GM10266 (cell line): ENCODE measurements at regions not wholly inside any gene's neighbourhood (a gene's known extent, or its start where the extent isn't known, plus 50 kb on each side); places are given as distances from the start of the nearest gene placed in this dataset.

Experiments
- DNase-seq: peaks from one replicate; pipeline ENCODE4 v3.0.0; 2012; ENCODE audit errors: extremely low spot score
- TF ChIP-seq, protein P1 (sequence below): IDR thresholded peaks from 2 replicates; pipeline ENCODE4 v1.5.1; 2012; ENCODE audit warnings: mild to moderate bottlenecking, low read depth; ENCODE audit not compliant: control insufficient read depth, insufficient read depth; ENCODE audit errors: missing control alignments

- no peak for DNase-seq
- TF ChIP-seq, protein P1, sequence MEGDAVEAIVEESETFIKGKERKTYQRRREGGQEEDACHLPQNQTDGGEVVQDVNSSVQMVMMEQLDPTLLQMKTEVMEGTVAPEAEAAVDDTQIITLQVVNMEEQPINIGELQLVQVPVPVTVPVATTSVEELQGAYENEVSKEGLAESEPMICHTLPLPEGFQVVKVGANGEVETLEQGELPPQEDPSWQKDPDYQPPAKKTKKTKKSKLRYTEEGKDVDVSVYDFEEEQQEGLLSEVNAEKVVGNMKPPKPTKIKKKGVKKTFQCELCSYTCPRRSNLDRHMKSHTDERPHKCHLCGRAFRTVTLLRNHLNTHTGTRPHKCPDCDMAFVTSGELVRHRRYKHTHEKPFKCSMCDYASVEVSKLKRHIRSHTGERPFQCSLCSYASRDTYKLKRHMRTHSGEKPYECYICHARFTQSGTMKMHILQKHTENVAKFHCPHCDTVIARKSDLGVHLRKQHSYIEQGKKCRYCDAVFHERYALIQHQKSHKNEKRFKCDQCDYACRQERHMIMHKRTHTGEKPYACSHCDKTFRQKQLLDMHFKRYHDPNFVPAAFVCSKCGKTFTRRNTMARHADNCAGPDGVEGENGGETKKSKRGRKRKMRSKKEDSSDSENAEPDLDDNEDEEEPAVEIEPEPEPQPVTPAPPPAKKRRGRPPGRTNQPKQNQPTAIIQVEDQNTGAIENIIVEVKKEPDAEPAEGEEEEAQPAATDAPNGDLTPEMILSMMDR, result no peak
Observed at GRCh38 chr12:66877925-66878324, 199.0 kb upstream of the GRIP1 start.

DNA sequence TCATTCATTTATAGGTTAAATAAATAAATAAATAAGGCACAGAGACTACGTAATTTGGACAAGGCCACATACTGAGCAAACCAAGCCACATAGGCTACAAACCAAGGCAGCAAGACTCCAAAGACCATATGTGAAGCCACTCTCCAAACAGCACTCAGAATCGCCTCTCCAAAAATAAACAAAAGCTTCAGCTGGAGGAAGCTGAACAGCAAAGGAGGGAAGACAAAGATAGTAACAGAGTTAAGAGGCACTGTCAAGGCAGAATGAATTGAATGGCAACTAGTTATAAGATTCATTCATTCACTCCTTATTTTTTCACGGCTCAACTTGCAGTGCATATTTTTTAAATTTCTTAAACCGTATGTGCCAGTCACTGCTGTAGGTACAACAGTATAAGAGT lies 200.5 kb upstream of the GRIP1 start:
- TF ChIP-seq, protein P1, result no peak
- DNase-seq, result no peak

DNA sequence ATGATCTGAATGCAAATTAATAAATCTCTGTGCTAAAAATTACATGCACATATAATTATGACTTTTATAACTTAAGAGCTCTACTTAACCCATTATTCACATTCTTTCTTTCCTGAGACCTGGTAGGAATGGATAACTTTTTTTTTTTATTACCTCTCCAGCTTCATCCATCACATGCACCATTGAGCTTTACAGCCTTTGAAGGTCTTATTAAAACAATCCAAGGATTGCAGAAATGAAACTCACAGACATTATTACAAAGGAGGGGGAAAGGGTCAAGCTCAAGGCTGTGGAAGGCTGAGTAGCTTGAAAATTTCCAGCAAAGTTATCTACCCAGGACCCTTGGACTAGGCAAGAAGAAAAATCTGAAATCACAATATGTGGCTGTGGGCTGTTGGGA lies 202.5 kb upstream of the GRIP1 start:
- DNase-seq, result no peak
- TF ChIP-seq, protein P1, result no peak

- TF ChIP-seq, protein P1, result no peak
- no peak for DNase-seq
Observed at GRCh38 chr12:66884091-66884490, 205.2 kb upstream of the GRIP1 start.

DNA sequence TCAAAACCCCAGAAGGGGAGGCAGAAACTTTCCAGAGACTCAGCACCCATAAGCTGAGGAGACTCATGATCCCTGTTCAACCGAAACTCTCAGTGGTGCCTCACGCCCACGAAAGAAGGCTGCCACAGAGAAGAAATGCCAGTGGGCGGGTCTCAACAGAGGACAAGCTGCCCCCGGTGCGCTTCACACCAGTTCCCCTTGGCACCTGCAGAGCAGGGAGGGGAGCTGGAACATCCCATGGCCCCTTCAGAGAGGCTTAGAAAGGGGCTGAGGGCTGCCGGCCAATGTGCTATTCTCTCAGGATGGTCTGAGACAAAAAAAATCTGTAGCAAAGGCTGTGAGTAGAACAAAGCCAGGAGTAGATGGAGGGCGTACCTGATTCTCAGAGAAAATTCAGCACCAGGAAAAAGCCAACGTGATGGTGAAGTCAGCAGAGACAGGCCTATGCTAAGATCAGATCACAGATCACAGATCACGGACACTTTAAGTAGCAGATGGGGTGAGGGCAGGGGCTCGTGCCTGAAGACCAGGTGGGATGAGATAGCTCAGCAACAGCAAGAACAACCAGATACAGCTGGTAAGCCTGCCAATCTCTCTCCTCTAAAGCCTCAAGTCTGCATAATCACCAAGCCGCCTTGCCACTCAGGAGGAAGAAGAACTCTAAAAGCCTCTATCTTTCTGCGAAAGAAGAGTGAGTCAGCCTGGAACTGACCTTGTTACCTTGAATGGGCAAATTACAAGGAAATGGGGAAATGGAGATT lies 206.4 kb upstream of the GRIP1 start:
- TF ChIP-seq, protein P1, result no peak
- DNase-seq, result no peak

- no peak for DNase-seq
- TF ChIP-seq, protein P1, result no peak
Observed at GRCh38 chr12:66896797-66897196, 217.9 kb upstream of the GRIP1 start.

- no peak for DNase-seq
- TF ChIP-seq, protein P1, result no peak
Observed at GRCh38 chr12:66898700-66899469, 220.0 kb upstream of the GRIP1 start.
